ENCODE measurements at regions not wholly inside any gene's neighbourhood (a gene's known extent, or its start where the extent isn't known, plus 50 kb on each side); places are given as distances from the start of the nearest gene placed in this dataset.

DNA sequence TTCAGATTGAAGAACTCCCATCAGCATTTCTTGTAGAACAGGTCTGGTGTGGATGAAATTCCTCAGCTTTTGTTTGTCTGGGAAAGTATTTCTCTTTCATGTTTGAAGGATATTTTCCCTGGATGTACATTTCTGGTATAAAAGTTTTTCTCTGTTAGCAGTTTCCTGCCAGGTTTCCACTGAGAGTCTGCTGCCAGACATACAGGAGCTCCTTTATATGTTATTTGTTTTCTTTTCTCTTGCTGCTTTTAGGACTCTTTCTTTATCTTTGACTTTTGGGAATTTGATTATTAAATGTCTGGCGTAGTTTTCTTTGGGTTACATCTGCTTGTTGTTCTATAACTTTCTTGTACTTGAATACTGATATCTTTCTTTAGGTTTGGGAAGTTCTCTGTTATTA, 486.5 kb downstream of the ARAP2 start (continued):
- TF ChIP-seq, protein P1, sequence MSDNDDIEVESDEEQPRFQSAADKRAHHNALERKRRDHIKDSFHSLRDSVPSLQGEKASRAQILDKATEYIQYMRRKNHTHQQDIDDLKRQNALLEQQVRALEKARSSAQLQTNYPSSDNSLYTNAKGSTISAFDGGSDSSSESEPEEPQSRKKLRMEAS (IDR thresholded peaks at IDR 0.05): no peak
- TF ChIP-seq JUNB (IDR thresholded peaks at IDR 0.05) (no peak), HOXB5 (CRISPR knock-in tag; IDR thresholded peaks at IDR 0.05) (no peak), SREBF2 (IDR thresholded peaks at IDR 0.05) (no peak), CBX2 (IDR thresholded peaks at IDR 0.05; ENCODE audit: borderline replicate concordance, low read depth) (no peak), EP300 (IDR thresholded peaks at IDR 0.05) (no peak), TFCP2L1 (CRISPR knock-in tag; IDR thresholded peaks at IDR 0.05) (no peak), NFE2L2 (conservative IDR thresholded peaks at IDR 0.05; ENCODE audit: low read length) (no peak)

DNA sequence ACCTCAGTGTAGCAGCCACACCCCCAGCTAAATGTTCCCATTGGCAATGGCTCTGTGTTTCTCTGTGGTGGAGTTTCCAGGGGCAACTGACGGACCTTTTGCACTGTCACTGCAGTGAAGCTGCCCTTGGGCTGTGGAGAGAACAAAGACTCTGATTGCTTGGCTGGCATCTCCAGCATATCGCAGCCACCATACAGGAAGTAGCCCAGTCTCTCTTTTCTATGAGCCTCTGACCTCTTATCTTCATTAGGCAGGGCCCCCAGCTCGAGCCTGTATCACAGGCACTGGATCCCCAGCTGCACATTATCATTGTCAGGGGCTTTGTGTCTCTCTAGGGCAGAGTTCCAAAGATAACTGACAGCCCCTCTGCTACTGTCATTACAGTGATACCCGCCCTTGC, 483.5 kb downstream of the ARAP2 start:
- POLR2A ChIA-PET: no interaction called here
- TF ChIP-seq JUNB (IDR thresholded peaks at IDR 0.05) (no peak), HEYL (CRISPR knock-in tag; IDR thresholded peaks at IDR 0.05) (no peak), ZFP36 (IDR thresholded peaks at IDR 0.05; ENCODE audit: borderline replicate concordance, partially characterized antibody) (no peak), BHLHE40 (IDR thresholded peaks at IDR 0.05; ENCODE audit: low read depth, low read length) (no peak), EHMT2 (IDR thresholded peaks at IDR 0.05; ENCODE audit: low read depth) (no peak), ESRRA (IDR thresholded peaks at IDR 0.05; ENCODE audit: borderline replicate concordance, low read length) (no peak), ZSCAN20 (CRISPR knock-in tag; IDR thresholded peaks at IDR 0.05) (no peak), EHF (CRISPR knock-in tag; IDR thresholded peaks at IDR 0.05) (no peak), JUN (IDR thresholded peaks at IDR 0.05) (no peak)
- CTCF ChIA-PET: no interaction called here
- DNase-seq (ENCODE audit: low read depth in 1 of 2, low spot score in 1 of 2) (no peak), FAIRE-seq (no peak), ATAC-seq (no peak)
- Histone ChIP-seq H3K4me2 (no peak overlapping the region), H3K4me3 (no peak overlapping the region), H3K9me3 (no peaks in the 10 kb centered on the region), H3K4me1 (no peaks in the 10 kb centered on the region), H3K27ac (no peak overlapping the region)
- 0% methylated on average over 3 of the region's 4 CpGs for WGBS (ENCODE audit: missing lambda C conversion rate)

DNA sequence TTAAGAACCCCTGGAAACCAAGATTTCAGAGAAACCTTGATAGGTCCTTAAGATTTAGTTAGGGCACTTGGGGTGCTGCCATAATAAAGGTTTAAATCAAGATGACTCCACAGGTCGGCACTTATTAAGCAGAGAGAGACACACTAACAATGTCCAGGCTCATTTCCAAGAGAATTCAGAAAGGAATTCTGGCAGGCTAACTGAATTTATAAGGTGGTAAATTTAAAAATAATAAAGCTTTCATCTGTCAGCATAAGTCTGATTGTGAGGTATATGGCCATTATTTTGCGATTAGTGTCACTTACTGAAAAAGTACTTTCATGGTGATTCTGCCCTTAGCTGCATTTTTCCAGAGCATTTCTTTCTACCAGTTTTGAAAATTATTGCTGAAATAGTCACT, 472.7 kb downstream of the ARAP2 start:
- ChIA-PET POLR2A (no interaction called here), CTCF (no interaction called here)
- ATAC-seq (no peak), DNase-seq (ENCODE audit: low read depth in 1 of 2, low spot score in 1 of 2) (no peak), FAIRE-seq (no peak)
- 37% methylated on average over 2 of the region's 2 CpGs for WGBS (ENCODE audit: missing lambda C conversion rate)
- H3K4me2 ChIP-seq: no peak overlapping the region
- no peaks in the 10 kb centered on the region for H3K4me1 ChIP-seq
- no peaks in the 10 kb centered on the region for H3K9me3 ChIP-seq
- H3K27ac ChIP-seq: no peak overlapping the region
- H3K4me3 ChIP-seq: no peak overlapping the region
- TF ChIP-seq, protein P2, sequence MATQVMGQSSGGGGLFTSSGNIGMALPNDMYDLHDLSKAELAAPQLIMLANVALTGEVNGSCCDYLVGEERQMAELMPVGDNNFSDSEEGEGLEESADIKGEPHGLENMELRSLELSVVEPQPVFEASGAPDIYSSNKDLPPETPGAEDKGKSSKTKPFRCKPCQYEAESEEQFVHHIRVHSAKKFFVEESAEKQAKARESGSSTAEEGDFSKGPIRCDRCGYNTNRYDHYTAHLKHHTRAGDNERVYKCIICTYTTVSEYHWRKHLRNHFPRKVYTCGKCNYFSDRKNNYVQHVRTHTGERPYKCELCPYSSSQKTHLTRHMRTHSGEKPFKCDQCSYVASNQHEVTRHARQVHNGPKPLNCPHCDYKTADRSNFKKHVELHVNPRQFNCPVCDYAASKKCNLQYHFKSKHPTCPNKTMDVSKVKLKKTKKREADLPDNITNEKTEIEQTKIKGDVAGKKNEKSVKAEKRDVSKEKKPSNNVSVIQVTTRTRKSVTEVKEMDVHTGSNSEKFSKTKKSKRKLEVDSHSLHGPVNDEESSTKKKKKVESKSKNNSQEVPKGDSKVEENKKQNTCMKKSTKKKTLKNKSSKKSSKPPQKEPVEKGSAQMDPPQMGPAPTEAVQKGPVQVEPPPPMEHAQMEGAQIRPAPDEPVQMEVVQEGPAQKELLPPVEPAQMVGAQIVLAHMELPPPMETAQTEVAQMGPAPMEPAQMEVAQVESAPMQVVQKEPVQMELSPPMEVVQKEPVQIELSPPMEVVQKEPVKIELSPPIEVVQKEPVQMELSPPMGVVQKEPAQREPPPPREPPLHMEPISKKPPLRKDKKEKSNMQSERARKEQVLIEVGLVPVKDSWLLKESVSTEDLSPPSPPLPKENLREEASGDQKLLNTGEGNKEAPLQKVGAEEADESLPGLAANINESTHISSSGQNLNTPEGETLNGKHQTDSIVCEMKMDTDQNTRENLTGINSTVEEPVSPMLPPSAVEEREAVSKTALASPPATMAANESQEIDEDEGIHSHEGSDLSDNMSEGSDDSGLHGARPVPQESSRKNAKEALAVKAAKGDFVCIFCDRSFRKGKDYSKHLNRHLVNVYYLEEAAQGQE (IDR thresholded peaks at IDR 0.05): no peak
- no peak for TF ChIP-seq MAFK (IDR thresholded peaks at IDR 0.05; ENCODE audit: partially characterized antibody)
- no peak for TF ChIP-seq POLR2AphosphoS2 (conservative IDR thresholded peaks at IDR 0.05; ENCODE audit: low read length)
- no peak for TF ChIP-seq RAD21 (conservative IDR thresholded peaks at IDR 0.05 in 1 of 2, IDR thresholded peaks at IDR 0.05 in 1 of 2)
- no peak for TF ChIP-seq FOSL2 (IDR thresholded peaks at IDR 0.05)
- no peak for TF ChIP-seq FOSL2 (CRISPR knock-in tag; IDR thresholded peaks at IDR 0.05)
- no peak for TF ChIP-seq SREBF2 (IDR thresholded peaks at IDR 0.05)
- TF ChIP-seq GATA3 (IDR thresholded peaks at IDR 0.05; ENCODE audit: borderline replicate concordance): no peak
- TF ChIP-seq MAZ (IDR thresholded peaks at IDR 0.05; ENCODE audit: borderline replicate concordance, low read depth, low read length): no peak
- TF ChIP-seq, protein P3, sequence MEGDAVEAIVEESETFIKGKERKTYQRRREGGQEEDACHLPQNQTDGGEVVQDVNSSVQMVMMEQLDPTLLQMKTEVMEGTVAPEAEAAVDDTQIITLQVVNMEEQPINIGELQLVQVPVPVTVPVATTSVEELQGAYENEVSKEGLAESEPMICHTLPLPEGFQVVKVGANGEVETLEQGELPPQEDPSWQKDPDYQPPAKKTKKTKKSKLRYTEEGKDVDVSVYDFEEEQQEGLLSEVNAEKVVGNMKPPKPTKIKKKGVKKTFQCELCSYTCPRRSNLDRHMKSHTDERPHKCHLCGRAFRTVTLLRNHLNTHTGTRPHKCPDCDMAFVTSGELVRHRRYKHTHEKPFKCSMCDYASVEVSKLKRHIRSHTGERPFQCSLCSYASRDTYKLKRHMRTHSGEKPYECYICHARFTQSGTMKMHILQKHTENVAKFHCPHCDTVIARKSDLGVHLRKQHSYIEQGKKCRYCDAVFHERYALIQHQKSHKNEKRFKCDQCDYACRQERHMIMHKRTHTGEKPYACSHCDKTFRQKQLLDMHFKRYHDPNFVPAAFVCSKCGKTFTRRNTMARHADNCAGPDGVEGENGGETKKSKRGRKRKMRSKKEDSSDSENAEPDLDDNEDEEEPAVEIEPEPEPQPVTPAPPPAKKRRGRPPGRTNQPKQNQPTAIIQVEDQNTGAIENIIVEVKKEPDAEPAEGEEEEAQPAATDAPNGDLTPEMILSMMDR (IDR thresholded peaks at IDR 0.05): no peak
- TF ChIP-seq, protein P4, sequence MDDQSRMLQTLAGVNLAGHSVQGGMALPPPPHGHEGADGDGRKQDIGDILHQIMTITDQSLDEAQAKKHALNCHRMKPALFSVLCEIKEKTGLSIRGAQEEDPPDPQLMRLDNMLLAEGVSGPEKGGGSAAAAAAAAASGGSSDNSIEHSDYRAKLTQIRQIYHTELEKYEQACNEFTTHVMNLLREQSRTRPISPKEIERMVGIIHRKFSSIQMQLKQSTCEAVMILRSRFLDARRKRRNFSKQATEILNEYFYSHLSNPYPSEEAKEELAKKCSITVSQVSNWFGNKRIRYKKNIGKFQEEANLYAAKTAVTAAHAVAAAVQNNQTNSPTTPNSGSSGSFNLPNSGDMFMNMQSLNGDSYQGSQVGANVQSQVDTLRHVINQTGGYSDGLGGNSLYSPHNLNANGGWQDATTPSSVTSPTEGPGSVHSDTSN (IDR thresholded peaks at IDR 0.05): no peak
- no peak for TF ChIP-seq RARB (CRISPR knock-in tag; IDR thresholded peaks at IDR 0.05)
- no peak for TF ChIP-seq SMC3 (IDR thresholded peaks at IDR 0.05)
- TF ChIP-seq TP53 (CRISPR knock-in tag; IDR thresholded peaks at IDR 0.05): no peak
- TF ChIP-seq EHF (CRISPR knock-in tag; IDR thresholded peaks at IDR 0.05): no peak
- TF ChIP-seq, protein P5, sequence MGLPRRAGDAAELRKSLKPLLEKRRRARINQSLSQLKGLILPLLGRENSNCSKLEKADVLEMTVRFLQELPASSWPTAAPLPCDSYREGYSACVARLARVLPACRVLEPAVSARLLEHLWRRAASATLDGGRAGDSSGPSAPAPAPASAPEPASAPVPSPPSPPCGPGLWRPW (IDR thresholded peaks at IDR 0.05): no peak
- TF ChIP-seq EHMT2 (IDR thresholded peaks at IDR 0.05; ENCODE audit: low read depth): no peak
- TF ChIP-seq, protein P6, sequence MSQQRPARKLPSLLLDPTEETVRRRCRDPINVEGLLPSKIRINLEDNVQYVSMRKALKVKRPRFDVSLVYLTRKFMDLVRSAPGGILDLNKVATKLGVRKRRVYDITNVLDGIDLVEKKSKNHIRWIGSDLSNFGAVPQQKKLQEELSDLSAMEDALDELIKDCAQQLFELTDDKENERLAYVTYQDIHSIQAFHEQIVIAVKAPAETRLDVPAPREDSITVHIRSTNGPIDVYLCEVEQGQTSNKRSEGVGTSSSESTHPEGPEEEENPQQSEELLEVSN (IDR thresholded peaks at IDR 0.05; ENCODE audit: borderline replicate concordance, low read depth): no peak
- no peak for TF ChIP-seq ZC3H11A (IDR thresholded peaks at IDR 0.05)
- no peak for TF ChIP-seq RNF2 (IDR thresholded peaks at IDR 0.05; ENCODE audit: borderline replicate concordance, low read depth)
